Esophagus muscularis mucosa (tissue), 4 donors: ENCODE measurements at regions not wholly inside any gene's neighbourhood (a gene's known extent, or its start where the extent isn't known, plus 50 kb on each side); places are given as distances from the start of the nearest gene placed in this dataset.

Source experiments
- DNase-seq: peaks from one replicate; pipeline ENCODE4 v3.0.0-alpha.2; 2017; ENCODE audit errors: extremely low spot score
- H3K27ac ChIP-seq, 4 donors: fragments of 200-600 bp; sonication (generic); replicated peaks in 1 of 4; 1 replicate in 3 of 4; 2 replicates in 1 of 4; pipeline ENCODE4 v1.5.1; 2016 to 2019; ENCODE audit warnings: mild to moderate bottlenecking in 1 of 4
- H3K27me3 ChIP-seq, 4 donors: fragments of 200-600 bp; sonication (generic); one replicate each; pipeline versions ENCODE4 v1.5.1 to v1.6.0; 2016 to 2019
- H3K36me3 ChIP-seq, 4 donors: fragments of 200-600 bp; sonication (generic); one replicate each; pipeline ENCODE4 v1.5.1; 2016 to 2019
- H3K4me1 ChIP-seq, 4 donors: fragments of 200-600 bp; sonication (generic); one replicate each; pipeline ENCODE4 v1.5.1; 2016 to 2019
- H3K4me3 ChIP-seq, 4 donors: fragments of 200-600 bp; sonication (generic); 1 replicate in 2 of 4; 2 replicates in 2 of 4; pipeline ENCODE4 v1.5.1; 2016 to 2019; ENCODE audit warnings: mild to moderate bottlenecking in 4 of 4, moderate library complexity in 1 of 4
- H3K9me3 ChIP-seq, 4 donors: fragments of 200-600 bp; sonication (generic); 1 replicate in 3 of 4; 2 replicates in 1 of 4; pipeline ENCODE4 v1.5.1; 2016 to 2019
- CTCF ChIP-seq, 3 experiments: fragments of 200-600 bp in 2 of 3; fragments of 450-650 bp in 1 of 3; sonication (generic) in 2 of 3; IDR thresholded peaks; one replicate each; pipeline ENCODE4 v1.5.1; 2017 to 2019; ENCODE audit warnings: antibody characterized with exemption in 3 of 3, mild to moderate bottlenecking in 2 of 3, moderate library complexity in 1 of 3
- EP300 ChIP-seq: sonication (generic); formaldehyde crosslinking; IDR thresholded peaks from one replicate; pipeline ENCODE4 v1.6.1; 2017; ENCODE audit warnings: antibody characterized with exemption
- POLR2A ChIP-seq: fragments of 450-650 bp; IDR thresholded peaks from one replicate; pipeline ENCODE4 v1.6.1; 2017; ENCODE audit warnings: antibody characterized with exemption, moderate library complexity, mild to moderate bottlenecking, low read depth
- POLR2AphosphoS5 ChIP-seq, 2 donors: sonication (generic); formaldehyde crosslinking; IDR thresholded peaks; one replicate each; pipeline ENCODE4 v1.6.1; 2017; ENCODE audit warnings: antibody characterized with exemption in 2 of 2
- WGBS: methylation state at CpG from one replicate; pipeline ENCODE4 v1.1.5; 2018; 5-methylcytosine and 5-hydroxymethylcytosine counted together
- intact Hi-C: fragments of 100-400 bp; cut with DNase I; formaldehyde crosslinking; loops from one replicate; pipeline ENCODE4 v1.15.1; 2023

GRCh38 chr1:103336408-103336807, 189.1 kb upstream of the RNPC3 start:
- Histone ChIP-seq H3K4me3 (no peak overlapping the region), H3K4me1 (no peaks in the 10 kb centered on the region), H3K36me3 (no peaks in the 10 kb centered on the region), H3K27me3 (no peaks in the 10 kb centered on the region), H3K9me3 (no peaks in the 10 kb centered on the region), H3K27ac (no peak overlapping the region)
- WGBS: 75% methylated on average over 1 of the region's 1 CpG
- TF ChIP-seq CTCF (IDR thresholded peaks at IDR 0.05) (no peak), EP300 (no peak), POLR2A (no peak)
- intact Hi-C loops: no loop called here
- DNase-seq: no peak

GRCh38 chr1:103333141-103333540, 192.4 kb upstream of the RNPC3 start:
- Histone ChIP-seq H3K4me3 (no peak overlapping the region), H3K36me3 (no peaks in the 10 kb centered on the region), H3K4me1 (no peaks in the 10 kb centered on the region), H3K9me3 (no peaks in the 10 kb centered on the region), H3K27ac (no peak overlapping the region), H3K27me3 (no peaks in the 10 kb centered on the region)
- TF ChIP-seq POLR2AphosphoS5 (IDR thresholded peaks at IDR 0.05) (no peak), EP300 (no peak), POLR2A (no peak), CTCF (IDR thresholded peaks at IDR 0.05) (no peak)
- intact Hi-C loops: no loop called here
- no peak for DNase-seq
- 75% methylated on average over 5 of the region's 5 CpGs for WGBS

GRCh38 chr1:103327054-103327719, 198.3 kb upstream of the RNPC3 start:
- H3K36me3 ChIP-seq: no peaks in the 10 kb centered on the region
- 98% methylated on average over 4 of the region's 4 CpGs for WGBS
- no peaks in the 10 kb centered on the region for H3K27me3 ChIP-seq
- H3K27ac ChIP-seq: no peak overlapping the region
- no peak overlapping the region for H3K4me3 ChIP-seq
- no peaks in the 10 kb centered on the region for H3K4me1 ChIP-seq
- intact Hi-C loops: no loop called here
- no peak for TF ChIP-seq POLR2A
- TF ChIP-seq EP300: no peak
- TF ChIP-seq POLR2AphosphoS5 (IDR thresholded peaks at IDR 0.05): no peak
- TF ChIP-seq CTCF (IDR thresholded peaks at IDR 0.05): no peak
- no peak for DNase-seq
- peaks cover 0 to 14% (median 0%) of the 10 kb centered on the region in 4 donors for H3K9me3 ChIP-seq

GRCh38 chr1:103326595-103326994, 198.9 kb upstream of the RNPC3 start:
- no peaks in the 10 kb centered on the region for H3K27me3 ChIP-seq
- no peak overlapping the region for H3K4me3 ChIP-seq
- no peaks in the 10 kb centered on the region for H3K4me1 ChIP-seq
- intact Hi-C loops: no loop called here
- no peaks in the 10 kb centered on the region for H3K36me3 ChIP-seq
- no peak overlapping the region for H3K27ac ChIP-seq
- H3K9me3 ChIP-seq: peaks cover 0 to 14% (median 0%) of the 10 kb centered on the region in 4 donors
- DNase-seq: no peak
- TF ChIP-seq POLR2AphosphoS5 (IDR thresholded peaks at IDR 0.05) (no peak), EP300 (no peak), POLR2A (no peak), CTCF (IDR thresholded peaks at IDR 0.05) (no peak)

- intact Hi-C loops: no loop called here
- 79% methylated on average over 1 of the region's 1 CpG for WGBS
- H3K27ac ChIP-seq: no peak overlapping the region
- H3K27me3 ChIP-seq: no peaks in the 10 kb centered on the region
- TF ChIP-seq POLR2A (no peak), POLR2AphosphoS5 (IDR thresholded peaks at IDR 0.05) (no peak), EP300 (no peak), CTCF (IDR thresholded peaks at IDR 0.05) (no peak)
- H3K36me3 ChIP-seq: no peaks in the 10 kb centered on the region
- no peaks in the 10 kb centered on the region for H3K9me3 ChIP-seq
- no peak overlapping the region for H3K4me3 ChIP-seq
- no peaks in the 10 kb centered on the region for H3K4me1 ChIP-seq
- DNase-seq: no peak
Measured at GRCh38 chr1:103309786-103310185, 201.5 kb upstream of the COL11A1 start.
